ENCODE measurements at regions not wholly inside any gene's neighbourhood (a gene's known extent, or its start where the extent isn't known, plus 50 kb on each side); places are given as distances from the start of the nearest gene placed in this dataset.

DNA sequence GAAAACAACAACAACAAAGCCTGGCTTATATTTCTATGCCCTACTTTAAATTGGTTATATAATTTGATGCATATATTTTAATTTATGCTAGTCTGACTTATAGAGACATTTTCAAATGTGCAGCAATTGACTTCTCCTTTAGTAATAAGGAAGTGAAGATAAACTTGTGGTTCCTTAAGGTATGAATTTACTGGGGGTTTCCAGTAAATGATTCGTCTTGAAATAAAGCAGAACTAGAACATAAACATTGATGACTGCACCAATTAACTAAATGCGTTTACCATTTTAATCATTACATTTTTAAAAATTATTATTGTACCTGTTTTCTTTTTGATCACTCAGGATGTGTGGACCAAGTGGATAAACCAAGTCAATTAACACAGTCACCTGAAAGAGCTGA is 99.6 kb upstream of the CCSER1 start:
- Histone ChIP-seq H3K27me3 (ENCODE audit: insufficient read depth, low read length) (no peaks in the 10 kb centered on the region), H3K79me2 (ENCODE audit: insufficient read depth, low read length) (no peaks in the 10 kb centered on the region), H3K4me2 (ENCODE audit: low read length) (no peak overlapping the region), H3K9me3 (ENCODE audit: control insufficient read depth in 1 of 2, insufficient read depth in 1 of 2, low read depth in 1 of 2, low read length in 2 of 2) (no peaks in the 10 kb centered on the region), H3K4me1 (ENCODE audit: control insufficient read depth in 1 of 2, insufficient read depth in 2 of 2, low read length in 2 of 2) (no peaks in the 10 kb centered on the region), H3K36me3 (ENCODE audit: control insufficient read depth in 1 of 2, insufficient read depth in 2 of 2, low read length in 2 of 2) (no peaks in the 10 kb centered on the region), H3K27ac (ENCODE audit: low read depth, low read length) (no peak overlapping the region), H3K9ac (ENCODE audit: low read length) (no peak overlapping the region), H4K20me1 (ENCODE audit: insufficient read depth) (no peaks in the 10 kb centered on the region), H2AFZ (ENCODE audit: low read depth, low read length, poor library complexity, severe bottlenecking) (no peak overlapping the region), H3K4me3 (replicated peaks in 1 of 2; ENCODE audit: low read depth in 1 of 2, low read length in 2 of 2) (no peak overlapping the region), H3K9me2 (ENCODE audit: insufficient read depth) (no peaks in the 10 kb centered on the region)
- TF ChIP-seq, protein P1, sequence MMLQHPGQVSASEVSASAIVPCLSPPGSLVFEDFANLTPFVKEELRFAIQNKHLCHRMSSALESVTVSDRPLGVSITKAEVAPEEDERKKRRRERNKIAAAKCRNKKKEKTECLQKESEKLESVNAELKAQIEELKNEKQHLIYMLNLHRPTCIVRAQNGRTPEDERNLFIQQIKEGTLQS (IDR thresholded peaks at IDR 0.05): no peak
- TF ChIP-seq POLR2AphosphoS5 (IDR thresholded peaks at IDR 0.05; ENCODE audit: low read depth, low read length): no peak
- TF ChIP-seq SP1 (IDR thresholded peaks at IDR 0.05; ENCODE audit: low read depth): no peak
- no peak for TF ChIP-seq ELF1 (IDR thresholded peaks at IDR 0.05; ENCODE audit: borderline replicate concordance, low read depth)
- ChIA-PET RAD21 (ENCODE audit: low non-redundant PET in 1 of 2, low total read pairs in 2 of 2, uncharacterized antibody in 2 of 2, unreplicated experiment in 2 of 2) (no interaction called here), CTCF (no interaction called here), POLR2A (no interaction called here)
- ATAC-seq (no peak), DNase-seq (ENCODE audit: low read depth, low spot score) (no peak)
- intact Hi-C loops (cut with micrococcal nuclease): no loop called here
- no TSS peak for BruUV-seq (replicated peaks)

DNA sequence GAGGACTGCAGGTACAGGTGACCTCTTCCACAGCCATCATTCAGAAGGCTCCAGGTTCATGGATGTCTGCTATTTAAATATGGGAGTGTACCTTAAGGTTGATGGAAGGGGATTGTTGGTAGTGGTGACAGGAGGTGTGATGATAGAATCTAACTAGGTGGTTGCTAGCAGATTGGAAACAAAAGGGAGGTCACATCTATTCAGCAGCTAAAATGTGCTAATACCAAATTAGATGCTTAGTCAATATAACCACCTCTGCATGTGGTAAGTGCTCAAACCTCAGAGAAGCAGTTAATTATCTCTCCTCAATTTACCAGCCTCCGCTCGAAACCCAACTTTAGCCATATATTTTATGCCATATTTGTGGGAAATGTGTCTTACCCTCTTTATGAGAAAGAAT is 98.7 kb upstream of the CCSER1 start:
- H2AFZ ChIP-seq (ENCODE audit: low read depth, low read length, poor library complexity, severe bottlenecking): no peak overlapping the region
- H3K27ac ChIP-seq (ENCODE audit: low read depth, low read length): no peak overlapping the region
- no peak overlapping the region for H3K4me3 ChIP-seq (replicated peaks in 1 of 2; ENCODE audit: low read depth in 1 of 2, low read length in 2 of 2)
- no peak overlapping the region for H3K9ac ChIP-seq (ENCODE audit: low read length)
- TF ChIP-seq, protein P2, sequence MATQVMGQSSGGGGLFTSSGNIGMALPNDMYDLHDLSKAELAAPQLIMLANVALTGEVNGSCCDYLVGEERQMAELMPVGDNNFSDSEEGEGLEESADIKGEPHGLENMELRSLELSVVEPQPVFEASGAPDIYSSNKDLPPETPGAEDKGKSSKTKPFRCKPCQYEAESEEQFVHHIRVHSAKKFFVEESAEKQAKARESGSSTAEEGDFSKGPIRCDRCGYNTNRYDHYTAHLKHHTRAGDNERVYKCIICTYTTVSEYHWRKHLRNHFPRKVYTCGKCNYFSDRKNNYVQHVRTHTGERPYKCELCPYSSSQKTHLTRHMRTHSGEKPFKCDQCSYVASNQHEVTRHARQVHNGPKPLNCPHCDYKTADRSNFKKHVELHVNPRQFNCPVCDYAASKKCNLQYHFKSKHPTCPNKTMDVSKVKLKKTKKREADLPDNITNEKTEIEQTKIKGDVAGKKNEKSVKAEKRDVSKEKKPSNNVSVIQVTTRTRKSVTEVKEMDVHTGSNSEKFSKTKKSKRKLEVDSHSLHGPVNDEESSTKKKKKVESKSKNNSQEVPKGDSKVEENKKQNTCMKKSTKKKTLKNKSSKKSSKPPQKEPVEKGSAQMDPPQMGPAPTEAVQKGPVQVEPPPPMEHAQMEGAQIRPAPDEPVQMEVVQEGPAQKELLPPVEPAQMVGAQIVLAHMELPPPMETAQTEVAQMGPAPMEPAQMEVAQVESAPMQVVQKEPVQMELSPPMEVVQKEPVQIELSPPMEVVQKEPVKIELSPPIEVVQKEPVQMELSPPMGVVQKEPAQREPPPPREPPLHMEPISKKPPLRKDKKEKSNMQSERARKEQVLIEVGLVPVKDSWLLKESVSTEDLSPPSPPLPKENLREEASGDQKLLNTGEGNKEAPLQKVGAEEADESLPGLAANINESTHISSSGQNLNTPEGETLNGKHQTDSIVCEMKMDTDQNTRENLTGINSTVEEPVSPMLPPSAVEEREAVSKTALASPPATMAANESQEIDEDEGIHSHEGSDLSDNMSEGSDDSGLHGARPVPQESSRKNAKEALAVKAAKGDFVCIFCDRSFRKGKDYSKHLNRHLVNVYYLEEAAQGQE (IDR thresholded peaks at IDR 0.05; ENCODE audit: low read depth): no peak
- TF ChIP-seq EZH2 (IDR thresholded peaks at IDR 0.05): no peak
- TF ChIP-seq, protein P3, sequence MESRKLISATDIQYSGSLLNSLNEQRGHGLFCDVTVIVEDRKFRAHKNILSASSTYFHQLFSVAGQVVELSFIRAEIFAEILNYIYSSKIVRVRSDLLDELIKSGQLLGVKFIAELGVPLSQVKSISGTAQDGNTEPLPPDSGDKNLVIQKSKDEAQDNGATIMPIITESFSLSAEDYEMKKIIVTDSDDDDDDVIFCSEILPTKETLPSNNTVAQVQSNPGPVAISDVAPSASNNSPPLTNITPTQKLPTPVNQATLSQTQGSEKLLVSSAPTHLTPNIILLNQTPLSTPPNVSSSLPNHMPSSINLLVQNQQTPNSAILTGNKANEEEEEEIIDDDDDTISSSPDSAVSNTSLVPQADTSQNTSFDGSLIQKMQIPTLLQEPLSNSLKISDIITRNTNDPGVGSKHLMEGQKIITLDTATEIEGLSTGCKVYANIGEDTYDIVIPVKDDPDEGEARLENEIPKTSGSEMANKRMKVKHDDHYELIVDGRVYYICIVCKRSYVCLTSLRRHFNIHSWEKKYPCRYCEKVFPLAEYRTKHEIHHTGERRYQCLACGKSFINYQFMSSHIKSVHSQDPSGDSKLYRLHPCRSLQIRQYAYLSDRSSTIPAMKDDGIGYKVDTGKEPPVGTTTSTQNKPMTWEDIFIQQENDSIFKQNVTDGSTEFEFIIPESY (IDR thresholded peaks at IDR 0.05; ENCODE audit: extremely low read depth, insufficient replicate concordance, low read length): no peak
- no peak for TF ChIP-seq SRF (IDR thresholded peaks at IDR 0.05; ENCODE audit: low read depth)
- TF ChIP-seq ELF1 (IDR thresholded peaks at IDR 0.05; ENCODE audit: borderline replicate concordance, low read depth): no peak
- no peak for TF ChIP-seq JUND (IDR thresholded peaks at IDR 0.05)
- CTCF ChIA-PET: no interaction called here
- intact Hi-C loops (cut with micrococcal nuclease): no loop called here
- H3K9me2 ChIP-seq (ENCODE audit: insufficient read depth): no peaks in the 10 kb centered on the region
- no peaks in the 10 kb centered on the region for H3K36me3 ChIP-seq (ENCODE audit: control insufficient read depth in 1 of 2, insufficient read depth in 2 of 2, low read length in 2 of 2)
- H4K20me1 ChIP-seq (ENCODE audit: insufficient read depth): no peaks in the 10 kb centered on the region
- H3K9me3 ChIP-seq (ENCODE audit: control insufficient read depth in 1 of 2, insufficient read depth in 1 of 2, low read depth in 1 of 2, low read length in 2 of 2): no peaks in the 10 kb centered on the region
- no TSS peak for BruUV-seq (replicated peaks)
- RAD21 ChIA-PET (ENCODE audit: low non-redundant PET in 1 of 2, low total read pairs in 2 of 2, uncharacterized antibody in 2 of 2, unreplicated experiment in 2 of 2): no interaction called here
- no peaks in the 10 kb centered on the region for H3K27me3 ChIP-seq (ENCODE audit: insufficient read depth, low read length)
- DNase-seq (ENCODE audit: low read depth, low spot score): no peak
- no peaks in the 10 kb centered on the region for H3K4me1 ChIP-seq (ENCODE audit: control insufficient read depth in 1 of 2, insufficient read depth in 2 of 2, low read length in 2 of 2)
- no peaks in the 10 kb centered on the region for H3K79me2 ChIP-seq (ENCODE audit: insufficient read depth, low read length)
- H3K4me2 ChIP-seq (ENCODE audit: low read length): no peak overlapping the region
- no peak for ATAC-seq
- POLR2A ChIA-PET: no interaction called here
